ENCODE measurements at regions not wholly inside any gene's neighbourhood (a gene's known extent, or its start where the extent isn't known, plus 50 kb on each side); places are given as distances from the start of the nearest gene placed in this dataset.
A peak's percentile ranks its signal among the peaks of the same experiment; 100 is the strongest.

- FAIRE-seq (no peak), DNase-seq (no peak)
- H3K4me1 ChIP-seq (ENCODE audit: control insufficient read depth in 2 of 3, insufficient read depth in 2 of 3, low read depth in 1 of 3, low read length in 3 of 3): no peaks in the 10 kb centered on the region
- H3K9ac ChIP-seq (ENCODE audit: low read length in 3 of 3): no peak overlapping the region
- H3K4me3 ChIP-seq (ENCODE audit: low read length in 3 of 3): no peak overlapping the region
- no peak for TF ChIP-seq CTCF (IDR thresholded peaks at IDR 0.05; ENCODE audit: borderline replicate concordance, extremely low read depth, insufficient read depth)
- intact Hi-C loops (cut with DNase I): no loop called here
- H3K27ac ChIP-seq (ENCODE audit: low read depth in 2 of 2, low read length in 2 of 2): no peak overlapping the region
- no peaks in the 10 kb centered on the region for H3K27me3 ChIP-seq (ENCODE audit: control insufficient read depth, insufficient read depth, low read length)
- H3K9me3 ChIP-seq (ENCODE audit: control insufficient read depth in 2 of 3, insufficient read depth in 1 of 3, low read length in 3 of 3): no peaks in the 10 kb centered on the region
- no peaks in the 10 kb centered on the region for H3K36me3 ChIP-seq (ENCODE audit: control insufficient read depth in 2 of 3, insufficient read depth in 3 of 3, low read length in 3 of 3)
These were observed 769.0 kb upstream of the ZEB2 start for GRCh38 chr2:145288650-145289496.

GRCh38 chr2:145287736-145288135 lies 767.8 kb upstream of the ZEB2 start:
- H3K27ac ChIP-seq (ENCODE audit: low read depth in 2 of 2, low read length in 2 of 2): no peak overlapping the region
- H3K36me3 ChIP-seq (ENCODE audit: control insufficient read depth in 2 of 3, insufficient read depth in 3 of 3, low read length in 3 of 3): no peaks in the 10 kb centered on the region
- no peaks in the 10 kb centered on the region for H3K27me3 ChIP-seq (ENCODE audit: control insufficient read depth, insufficient read depth, low read length)
- no peaks in the 10 kb centered on the region for H3K9me3 ChIP-seq (ENCODE audit: control insufficient read depth in 2 of 3, insufficient read depth in 1 of 3, low read length in 3 of 3)
- FAIRE-seq (no peak), DNase-seq (peak in 2 of 5 donors; percentile 84 to 85)
- no peak overlapping the region for H3K9ac ChIP-seq (ENCODE audit: low read length in 3 of 3)
- H3K4me3 ChIP-seq (ENCODE audit: low read length in 3 of 3): no peak overlapping the region
- intact Hi-C loops (cut with DNase I): no loop called here
- H3K4me1 ChIP-seq (ENCODE audit: control insufficient read depth in 2 of 3, insufficient read depth in 2 of 3, low read depth in 1 of 3, low read length in 3 of 3): no peaks in the 10 kb centered on the region
- no peak for TF ChIP-seq CTCF (IDR thresholded peaks at IDR 0.05; ENCODE audit: borderline replicate concordance, extremely low read depth, insufficient read depth)

DNA sequence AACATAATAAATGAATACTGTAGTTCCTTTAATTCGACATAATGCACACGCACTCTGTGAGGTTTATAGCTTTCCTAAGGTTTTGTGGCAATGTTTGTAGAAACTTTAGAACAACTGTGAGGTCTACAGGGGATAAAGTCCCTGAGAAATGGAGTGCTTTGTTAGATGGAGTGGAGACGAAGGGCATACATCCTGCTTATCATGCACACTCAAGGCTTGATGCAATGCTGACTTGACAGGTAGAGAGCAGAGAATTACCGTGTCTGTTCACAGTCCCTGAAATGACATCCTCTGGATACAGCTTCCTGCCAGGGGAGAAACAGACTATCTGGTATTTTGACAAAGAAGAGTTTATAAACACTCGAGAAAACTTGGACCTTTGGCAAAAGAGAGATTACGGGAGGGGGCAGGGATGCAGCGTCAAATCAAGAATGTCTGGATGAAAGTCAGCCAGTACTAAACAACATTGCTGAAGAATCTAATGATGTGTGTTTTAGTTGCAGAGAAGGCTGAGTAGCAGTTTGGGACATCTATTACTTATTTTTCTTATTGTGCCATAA lies 766.9 kb upstream of the ZEB2 start:
- no peak for FAIRE-seq
- Histone ChIP-seq H3K27me3 (ENCODE audit: control insufficient read depth, insufficient read depth, low read length) (no peaks in the 10 kb centered on the region), H3K36me3 (ENCODE audit: control insufficient read depth in 2 of 3, insufficient read depth in 3 of 3, low read length in 3 of 3) (no peaks in the 10 kb centered on the region), H3K4me3 (ENCODE audit: low read length in 3 of 3) (no peak overlapping the region), H3K9ac (ENCODE audit: low read length in 3 of 3) (no peak overlapping the region), H3K9me3 (ENCODE audit: control insufficient read depth in 2 of 3, insufficient read depth in 1 of 3, low read length in 3 of 3) (no peaks in the 10 kb centered on the region), H3K4me1 (ENCODE audit: control insufficient read depth in 2 of 3, insufficient read depth in 2 of 3, low read depth in 1 of 3, low read length in 3 of 3) (no peaks in the 10 kb centered on the region), H3K27ac (ENCODE audit: low read depth in 2 of 2, low read length in 2 of 2) (no peak overlapping the region)
- DNase-seq: peak in 2 of 5 donors; percentile 15 to 22
- no peak for TF ChIP-seq CTCF (IDR thresholded peaks at IDR 0.05; ENCODE audit: borderline replicate concordance, extremely low read depth, insufficient read depth)
- intact Hi-C loops (cut with DNase I): no loop called here

Measured in kidney (tissue), 13 donors.